GM21825 (cell line): ENCODE measurements at regions not wholly inside any gene's neighbourhood (a gene's known extent, or its start where the extent isn't known, plus 50 kb on each side); places are given as distances from the start of the nearest gene placed in this dataset.

Source experiments
- ATAC-seq: cut with Tn5 transposase; IDR thresholded peaks from one replicate; pipeline ENCODE4 v1.9.1; 2021; ENCODE audit warnings: mild to moderate bottlenecking, moderate library complexity; ENCODE audit not compliant: unreplicated experiment

DNA sequence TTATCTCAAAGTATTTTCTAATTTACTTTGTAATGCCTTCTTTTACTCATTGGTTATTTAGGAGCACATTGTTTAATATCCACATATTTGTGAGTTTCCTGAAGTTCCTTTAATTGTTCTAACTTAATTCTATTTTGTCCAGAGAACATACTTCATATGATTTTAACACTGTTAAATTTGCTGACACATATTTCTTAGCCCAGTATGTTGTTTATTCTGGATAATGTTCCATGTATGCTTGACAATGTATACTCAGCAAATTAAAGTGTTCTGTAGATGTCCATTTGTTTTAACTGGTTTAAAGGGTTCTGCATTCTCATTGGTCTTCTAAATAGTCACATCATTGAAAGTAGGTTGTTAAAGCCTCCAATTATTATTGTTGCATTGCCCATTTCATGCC lies 643.7 kb upstream of the NR5A2 start:
- ATAC-seq = no peak

DNA sequence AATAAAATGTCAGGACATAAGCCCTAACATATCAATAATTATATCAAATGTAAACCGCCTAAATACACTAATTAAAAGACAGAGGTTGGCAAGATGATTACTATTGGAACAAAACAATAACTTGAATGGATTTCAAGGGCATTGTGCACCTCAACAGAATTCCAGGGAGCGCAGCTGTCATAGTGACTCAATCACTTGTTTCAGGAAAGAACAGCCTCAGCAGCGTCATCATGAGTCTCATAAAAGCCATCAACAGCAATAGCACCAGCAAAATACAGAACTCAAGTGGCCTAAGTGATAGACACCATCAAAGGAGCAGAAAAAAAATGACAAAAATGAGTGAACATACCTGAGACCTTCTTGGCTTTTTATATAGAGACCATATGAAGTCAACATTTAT lies 632.7 kb upstream of the NR5A2 start:
- ATAC-seq = no peak

DNA sequence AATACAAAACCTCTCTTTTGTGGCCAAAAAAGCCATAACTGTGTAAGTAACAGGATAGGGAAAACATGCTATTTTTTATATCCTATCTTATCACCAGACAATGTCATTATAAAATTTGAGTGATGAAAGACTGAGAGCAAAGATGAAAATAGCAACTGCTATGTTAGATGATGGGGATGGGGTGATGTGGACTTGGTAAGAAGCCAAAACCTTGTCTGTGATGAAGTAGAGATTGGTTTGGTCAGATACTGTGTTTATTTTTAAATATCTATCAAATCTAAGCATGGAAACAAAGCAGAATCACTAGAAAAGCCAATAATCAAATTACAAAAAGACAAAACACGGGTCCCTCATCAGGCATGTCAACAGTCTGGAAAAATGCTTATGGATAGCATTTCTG lies 631.1 kb upstream of the NR5A2 start:
- no peak for ATAC-seq

DNA sequence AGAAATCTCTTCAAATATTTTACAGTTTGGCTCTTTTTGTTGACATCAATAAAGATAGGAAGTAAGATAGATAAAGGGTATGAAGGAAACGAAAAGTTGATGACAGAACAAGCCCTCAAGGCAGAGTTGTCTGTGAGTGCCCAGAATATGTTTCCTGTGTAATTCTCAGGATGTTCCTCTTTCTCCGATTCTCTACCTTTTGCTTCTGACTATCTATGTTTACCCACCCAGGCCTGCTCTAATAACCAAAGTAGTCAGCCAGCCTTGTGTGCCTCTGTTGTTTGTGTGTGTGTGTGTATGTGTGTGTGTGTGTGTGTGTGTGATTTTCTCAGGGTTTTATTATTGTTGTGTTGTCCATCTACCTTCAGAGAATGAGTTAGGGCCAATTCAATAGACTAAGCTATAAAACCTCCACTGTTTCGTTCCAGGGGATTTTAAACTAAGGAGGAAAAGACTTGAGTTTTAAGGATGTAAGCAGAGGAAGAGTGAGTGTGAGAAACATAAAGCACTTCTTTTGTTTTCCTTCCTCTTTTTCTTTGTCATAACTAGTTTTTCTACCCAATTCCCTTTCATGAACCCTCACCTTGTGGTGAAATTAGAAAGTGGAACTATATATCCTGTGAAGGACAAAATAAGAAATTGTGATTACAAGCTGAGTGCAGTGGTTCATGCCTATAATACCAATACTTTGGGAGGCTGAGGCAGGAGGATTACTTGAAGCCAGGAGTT lies 627.4 kb upstream of the NR5A2 start:
- peak; percentile 89 for ATAC-seq

DNA sequence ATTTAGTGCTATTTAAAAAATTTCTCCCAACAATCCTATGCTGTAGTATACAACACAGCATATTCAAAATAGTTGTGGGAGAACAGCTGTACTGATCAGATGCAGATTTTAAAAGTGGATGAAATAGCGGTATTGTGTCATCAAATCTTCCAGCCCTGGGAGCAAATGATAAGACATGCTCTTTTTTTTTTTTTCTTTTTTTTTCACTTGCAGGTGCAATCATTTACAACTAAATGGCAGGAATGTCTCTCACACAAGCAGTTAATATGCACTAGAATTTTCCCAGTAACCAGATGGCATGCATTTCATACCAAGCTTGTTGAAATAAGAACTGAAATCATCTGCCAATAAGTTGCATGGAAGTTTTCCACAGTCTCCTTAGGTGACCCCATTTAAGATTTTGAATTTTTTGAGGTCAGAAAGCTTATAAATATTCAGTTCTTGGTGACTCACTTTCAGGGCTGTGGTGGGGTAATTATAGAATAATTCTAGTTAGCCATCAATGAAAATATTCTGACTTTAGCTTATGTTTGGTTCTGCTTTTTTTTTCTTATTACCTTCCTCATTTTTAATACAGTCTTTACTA lies 623.9 kb upstream of the NR5A2 start:
- ATAC-seq = no peak

DNA sequence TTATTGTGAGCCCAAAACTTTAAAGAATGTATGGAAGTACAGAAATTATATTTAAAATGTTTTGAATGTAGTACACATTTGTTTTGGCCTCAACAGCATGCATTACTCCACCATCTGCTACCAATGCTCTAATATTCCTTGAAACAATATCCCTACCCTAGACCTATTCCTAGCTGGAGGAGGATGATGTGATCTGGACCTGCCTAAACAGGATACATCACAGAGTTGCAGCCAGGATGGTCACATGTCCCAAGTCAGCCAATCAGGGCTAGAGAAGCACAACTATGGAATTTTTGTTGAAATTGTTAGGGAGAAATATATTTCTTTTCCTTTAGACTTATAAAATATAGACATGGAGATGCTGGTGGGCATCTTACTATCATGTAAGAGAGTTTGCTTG lies 623.3 kb upstream of the NR5A2 start:
- no peak for ATAC-seq

DNA sequence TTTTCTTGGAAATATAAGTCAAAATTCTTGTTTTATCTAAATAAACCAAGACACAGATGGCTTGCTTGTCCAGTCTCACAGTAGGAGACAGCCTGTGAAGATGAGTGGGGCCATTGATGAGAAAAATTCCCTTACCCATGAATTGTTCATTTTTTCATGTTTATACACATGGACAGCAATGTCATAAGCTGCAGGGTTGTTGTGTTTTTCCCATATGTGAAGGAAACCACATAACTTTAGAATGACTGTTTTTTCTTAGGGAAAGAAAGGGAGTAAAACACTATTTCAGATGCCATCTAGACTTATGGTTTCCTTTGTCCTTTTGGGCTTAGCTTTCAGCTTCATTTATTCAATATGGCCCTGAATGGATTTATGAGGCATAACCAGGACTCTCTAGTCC lies 622.5 kb upstream of the NR5A2 start:
- ATAC-seq = no peak

DNA sequence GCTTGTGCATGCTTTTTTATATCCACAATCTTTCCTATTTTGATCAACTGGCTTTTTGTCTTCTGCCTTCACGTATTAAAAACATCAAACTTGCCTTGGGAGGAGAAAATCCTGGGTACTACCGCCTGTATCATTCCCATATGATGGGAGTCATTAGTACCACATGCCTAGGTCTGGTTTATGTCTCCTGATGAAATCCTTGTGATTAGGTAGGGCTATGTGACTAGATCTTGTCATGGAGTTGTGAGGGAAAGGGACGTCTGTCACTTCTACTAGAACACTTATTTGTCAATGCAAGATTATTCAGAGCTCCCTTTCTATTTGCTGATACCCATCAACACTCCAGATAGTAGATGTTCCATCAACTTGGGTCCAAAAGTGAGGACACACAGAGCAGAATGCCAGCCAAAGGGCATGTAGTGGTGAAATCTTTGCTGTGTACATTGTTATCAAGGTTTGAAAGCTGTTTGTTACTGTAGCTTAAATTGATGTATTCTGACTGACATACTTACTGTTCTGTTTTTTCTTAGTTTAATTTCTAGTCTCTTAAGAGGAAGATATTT lies 621.8 kb upstream of the NR5A2 start:
- no peak for ATAC-seq

DNA sequence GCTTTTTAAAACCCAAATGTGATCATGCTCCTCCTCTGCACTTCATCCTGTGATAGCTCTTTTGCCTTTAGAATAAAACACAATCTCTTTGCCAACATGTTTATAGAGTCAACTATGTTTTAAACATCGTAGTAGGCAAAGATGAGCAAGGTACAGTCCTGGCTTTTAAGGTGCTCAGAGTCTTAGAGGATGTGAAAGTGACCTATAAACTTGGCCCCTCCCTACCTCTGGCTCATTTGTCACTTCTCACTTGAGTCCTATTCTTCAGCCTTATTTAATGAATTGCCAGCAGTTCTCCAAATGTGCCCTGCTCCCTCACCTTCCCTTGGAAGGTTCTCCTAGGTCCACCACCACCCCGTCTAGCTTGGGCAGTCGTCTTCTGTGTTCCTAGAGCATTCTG lies 617.0 kb upstream of the NR5A2 start:
- no peak for ATAC-seq

DNA sequence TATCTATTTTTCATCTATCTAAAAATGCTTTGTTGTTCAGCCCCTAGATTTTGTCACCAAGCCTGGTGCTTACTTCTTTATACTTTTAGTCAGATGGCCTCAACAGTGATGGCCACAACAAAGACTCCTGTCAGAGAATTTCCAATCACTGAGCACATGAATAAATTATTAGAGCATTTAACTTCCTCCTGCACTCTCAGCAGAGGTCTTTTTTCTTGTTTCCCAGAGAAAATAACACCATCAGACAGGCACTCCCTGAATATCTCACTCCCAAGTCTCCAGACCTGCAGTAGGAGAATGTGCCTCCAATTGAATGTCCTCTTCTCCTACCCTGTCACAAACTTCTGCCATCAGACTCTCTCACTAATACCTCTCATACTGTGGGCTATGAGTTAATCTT lies 616.0 kb upstream of the NR5A2 start:
- no peak for ATAC-seq

DNA sequence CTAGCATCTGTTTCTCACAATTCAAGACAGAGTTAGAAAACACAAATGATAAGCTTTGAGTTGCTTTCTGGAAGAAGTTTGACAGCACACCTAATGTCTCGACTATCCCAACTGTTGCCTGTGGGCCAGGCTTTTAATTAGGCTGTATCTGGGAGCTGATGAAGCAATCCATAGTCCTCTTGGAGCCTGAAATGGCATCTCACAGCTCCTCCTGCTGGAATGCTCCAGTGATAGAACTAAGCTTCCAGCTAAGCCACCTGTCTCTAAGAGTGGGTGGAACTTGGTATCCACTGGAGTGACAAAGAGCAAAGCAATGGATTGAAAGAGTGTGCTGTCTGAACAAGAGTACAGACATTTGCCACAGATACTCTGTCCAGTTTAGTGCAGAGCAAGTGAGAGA lies 605.3 kb upstream of the NR5A2 start:
- no peak for ATAC-seq

DNA sequence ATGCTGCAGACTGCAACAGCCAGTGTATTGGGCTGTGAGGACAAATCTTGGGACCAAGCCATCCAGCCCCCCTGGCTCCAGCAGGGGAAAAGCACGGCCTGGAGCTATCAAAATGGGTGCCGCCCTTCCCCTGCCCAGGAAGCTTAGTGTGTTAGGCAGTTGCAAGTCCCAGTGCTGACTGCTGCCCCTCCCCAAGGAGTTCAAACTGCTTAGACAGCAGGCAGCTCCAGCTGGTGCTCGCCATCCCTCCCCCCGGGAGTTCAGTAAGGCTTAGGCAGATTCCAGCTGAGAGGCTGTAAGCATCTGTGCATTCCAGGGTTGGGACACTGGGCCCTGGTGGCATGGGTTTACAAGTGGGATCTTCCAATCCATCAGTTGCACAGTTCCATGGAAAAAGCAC lies 579.6 kb upstream of the NR5A2 start:
- no peak for ATAC-seq

DNA sequence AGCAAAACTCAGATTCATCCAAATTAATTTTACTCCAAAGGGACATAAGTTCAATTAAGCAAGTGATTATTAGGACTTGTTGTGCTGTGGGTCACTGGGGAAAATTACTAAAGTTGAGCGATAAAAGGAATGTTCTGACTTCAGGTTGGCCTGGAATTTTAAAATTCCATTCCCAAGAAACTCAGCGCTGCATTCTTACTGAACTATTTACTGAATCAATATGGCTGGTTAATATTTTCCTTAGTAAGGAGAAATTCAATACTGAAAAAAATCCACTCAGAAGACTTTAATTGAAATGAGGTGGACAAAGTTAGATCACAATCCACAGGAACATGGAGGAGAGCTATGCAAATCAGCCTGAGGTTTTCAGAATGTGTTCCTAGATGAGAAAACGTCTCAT lies 578.9 kb upstream of the NR5A2 start:
- ATAC-seq = no peak

DNA sequence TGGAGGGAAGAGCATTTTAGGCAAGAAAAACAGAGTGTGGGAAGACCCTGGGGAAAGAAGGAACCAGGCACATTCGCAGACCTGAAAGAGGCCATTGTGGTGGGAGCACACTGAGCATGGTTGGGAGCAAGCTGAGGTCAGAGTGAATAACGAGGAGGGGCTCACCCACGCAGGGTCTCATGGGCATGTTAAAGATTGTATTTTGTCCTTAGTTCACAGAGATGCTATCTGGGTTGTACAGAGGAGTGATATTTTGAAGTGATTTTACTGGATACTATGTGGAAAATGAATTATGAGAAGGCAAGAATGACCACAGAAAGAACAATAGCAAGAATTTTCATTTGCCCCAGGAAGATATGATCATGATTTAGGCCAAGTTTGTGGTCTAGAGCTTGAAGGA lies 578.3 kb upstream of the NR5A2 start:
- no peak for ATAC-seq

DNA sequence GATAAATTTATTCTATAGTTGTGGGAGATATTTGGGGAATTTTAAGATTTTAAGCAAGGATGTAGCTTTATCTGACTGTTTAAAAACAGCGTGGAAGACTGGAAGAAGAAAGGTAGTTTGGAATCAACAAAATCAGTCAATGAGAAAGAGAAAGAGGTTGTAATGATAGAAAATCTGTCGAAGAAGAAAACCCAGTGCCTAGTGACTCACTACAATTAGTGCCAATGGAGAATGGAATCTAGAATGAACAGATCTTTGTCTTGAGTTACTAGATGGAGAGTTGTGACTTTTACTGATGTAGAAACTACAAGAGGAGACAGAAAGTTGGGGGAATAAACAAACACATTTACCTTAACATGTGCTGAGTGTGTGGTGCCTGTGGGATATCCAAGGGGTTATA lies 577.8 kb upstream of the NR5A2 start:
- no peak for ATAC-seq

DNA sequence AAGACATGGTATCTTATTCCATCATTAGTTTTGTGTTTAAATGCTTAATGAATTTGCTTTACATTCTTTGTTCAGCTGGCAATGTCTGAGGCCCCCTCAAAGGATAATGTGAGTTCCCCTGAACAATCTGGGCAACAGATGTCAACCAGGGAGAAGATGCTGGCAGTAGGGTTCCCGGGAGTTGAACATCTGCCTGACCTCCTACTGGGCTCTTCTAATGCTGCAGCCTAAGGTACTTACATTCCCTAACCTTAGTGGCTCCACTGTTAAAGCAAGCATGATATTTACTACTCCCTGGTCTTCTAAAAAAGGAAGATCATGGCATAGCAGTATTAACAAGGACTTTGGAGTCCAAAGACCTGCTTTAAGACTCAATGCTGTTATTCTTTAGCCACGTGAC lies 574.9 kb upstream of the NR5A2 start:
- ATAC-seq = no peak

DNA sequence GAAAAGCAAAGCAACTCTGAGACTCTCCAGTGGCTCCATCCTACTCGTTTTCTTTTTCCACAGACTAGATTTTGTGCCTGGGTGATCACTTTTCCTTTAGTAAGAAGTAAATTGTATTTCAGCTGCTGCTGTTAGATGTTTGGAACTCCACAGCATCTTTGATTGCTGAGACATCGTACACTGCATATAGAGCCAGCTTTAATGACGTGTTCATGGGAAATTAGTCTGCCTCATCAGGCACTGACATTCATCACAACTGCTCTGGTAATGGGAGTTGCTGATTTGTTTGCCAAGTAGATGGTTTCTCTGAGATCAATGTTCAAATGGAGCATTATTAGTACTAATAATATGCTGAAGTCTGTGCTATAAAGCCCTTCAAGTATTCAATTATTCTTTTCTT lies 573.8 kb upstream of the NR5A2 start:
- ATAC-seq = no peak

DNA sequence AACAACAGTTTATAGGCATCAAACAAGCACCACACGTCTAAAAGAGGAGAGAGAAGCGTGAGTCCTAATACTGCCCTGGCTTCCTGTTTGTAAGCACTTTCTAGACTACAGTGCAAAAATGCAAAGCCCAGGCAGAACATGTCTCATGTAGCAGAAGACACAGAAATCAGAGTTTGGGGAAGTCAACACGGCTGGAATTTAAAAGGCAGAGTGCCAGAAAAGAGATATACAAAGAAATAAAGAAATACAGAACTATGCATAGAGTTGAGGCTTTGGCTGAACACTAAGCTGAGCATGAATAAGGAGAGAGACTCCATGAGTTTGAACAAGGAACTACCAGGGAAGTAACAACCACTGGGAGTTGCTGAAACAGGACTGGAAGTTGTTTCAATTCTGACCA lies 566.6 kb upstream of the NR5A2 start:
- ATAC-seq = no peak

DNA sequence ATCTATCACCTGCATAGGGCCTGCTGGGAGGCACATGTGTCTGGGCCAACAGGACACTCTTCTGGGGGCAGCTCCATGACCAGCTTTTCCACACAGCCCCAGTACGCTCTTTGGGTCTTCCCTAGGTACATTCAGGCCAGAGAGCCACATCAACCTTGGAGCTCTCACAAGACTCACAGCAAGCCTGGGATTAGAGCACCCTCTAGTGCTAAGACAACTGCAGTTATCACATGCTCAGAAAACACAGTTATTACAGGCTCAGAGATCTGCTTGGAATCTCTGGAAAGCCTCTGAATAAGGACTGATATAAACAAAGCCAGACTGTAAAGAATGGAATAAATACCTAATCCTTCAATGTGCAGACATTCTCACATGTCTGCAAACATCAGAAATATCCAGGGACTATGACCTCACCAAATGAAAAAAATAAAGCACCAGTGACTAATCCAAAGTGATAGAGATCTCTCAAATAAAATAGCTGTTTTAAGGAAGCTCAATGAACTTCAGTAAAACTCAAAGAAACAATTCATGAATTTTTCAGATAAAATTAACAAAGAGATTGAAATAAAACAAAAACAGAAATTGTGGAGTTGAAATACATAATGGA lies 563.9 kb upstream of the NR5A2 start:
- ATAC-seq = peak; percentile 68

DNA sequence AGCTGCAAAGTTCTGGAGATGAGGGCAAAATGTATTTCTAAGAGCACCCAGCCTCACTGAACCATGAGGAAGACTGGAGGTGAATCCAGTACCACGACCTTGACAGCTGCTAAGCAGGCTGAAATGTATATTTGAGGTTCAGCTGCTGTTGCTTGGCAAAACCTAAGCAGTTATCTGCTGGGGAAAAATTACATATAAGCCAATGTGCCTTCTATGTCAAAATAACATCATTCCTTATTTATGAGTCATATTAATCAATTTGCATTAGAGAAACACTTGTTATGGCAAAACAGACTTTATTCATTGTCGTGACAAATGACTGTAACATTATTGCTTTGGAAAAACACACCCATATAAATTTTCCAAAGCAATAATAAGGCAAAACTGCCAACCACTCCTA lies 560.5 kb upstream of the NR5A2 start:
- ATAC-seq = no peak

DNA sequence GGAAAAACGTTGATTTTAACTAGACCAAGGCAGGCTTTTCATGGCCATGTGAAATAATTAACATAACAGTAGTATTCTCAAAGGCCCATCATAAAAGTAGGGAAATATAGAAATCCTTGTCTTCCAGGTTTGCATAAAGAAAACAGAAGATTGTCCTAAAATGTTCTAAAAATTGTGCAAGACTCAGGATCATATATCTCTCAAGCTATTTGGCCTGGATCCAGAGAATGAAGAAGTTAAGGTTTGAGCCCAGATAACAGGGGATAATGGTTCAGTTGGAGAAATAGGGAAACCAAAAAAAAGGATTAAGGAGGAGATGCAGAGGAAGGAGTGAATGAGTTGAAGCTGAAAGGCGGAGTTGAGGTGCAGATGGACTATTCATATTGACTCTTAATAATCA lies 555.5 kb upstream of the NR5A2 start:
- no peak for ATAC-seq

DNA sequence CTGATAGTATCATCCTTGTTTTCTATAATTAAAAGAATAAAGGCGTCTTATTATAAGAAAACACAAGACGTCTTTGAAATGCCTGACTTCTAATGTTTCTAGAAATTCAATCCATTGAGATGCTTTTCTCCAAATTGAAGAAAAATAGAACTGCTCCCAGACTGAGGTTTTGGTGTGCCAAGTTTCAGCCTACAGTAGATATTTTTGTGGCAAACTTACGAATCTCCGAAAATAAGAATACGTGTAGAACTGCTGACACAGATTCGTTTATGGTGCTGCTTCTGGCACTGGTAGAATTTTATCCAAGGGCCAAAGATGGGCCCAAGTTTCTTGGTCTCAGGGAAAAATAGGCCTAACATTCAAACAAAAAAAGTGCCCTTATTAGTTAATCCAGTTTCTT lies 554.5 kb upstream of the NR5A2 start:
- ATAC-seq = no peak
